Vagina (tissue), 2 donors: ENCODE measurements at regions not wholly inside any gene's neighbourhood (a gene's known extent, or its start where the extent isn't known, plus 50 kb on each side); places are given as distances from the start of the nearest gene placed in this dataset.

Experiments used
- CTCF ChIP-seq, 3 experiments: fragments of 450-650 bp in 2 of 3; fragments of 200-600 bp in 1 of 3; sonication (generic) in 1 of 3; IDR thresholded peaks; one replicate each; pipeline ENCODE4 v1.5.1; 2017 to 2019; ENCODE audit warnings: antibody characterized with exemption in 3 of 3, mild to moderate bottlenecking in 2 of 3, moderate library complexity in 2 of 3
- POLR2AphosphoS5 ChIP-seq, 2 donors: sonication (generic); formaldehyde crosslinking; IDR thresholded peaks; one replicate each; pipeline ENCODE4 v1.9.0; 2017; ENCODE audit warnings: antibody characterized with exemption in 2 of 2, mild to moderate bottlenecking in 2 of 2, low read depth in 1 of 2; ENCODE audit not compliant: insufficient read depth in 1 of 2

GRCh38 chr5:7251132-7251531, 144.8 kb upstream of the ADCY2 start:
- no peak for TF ChIP-seq CTCF (IDR thresholded peaks at IDR 0.05)
- no peak for TF ChIP-seq POLR2AphosphoS5 (IDR thresholded peaks at IDR 0.05; ENCODE audit: insufficient read depth in 1 of 2, low read depth in 1 of 2)
